GM23338 (cell line): ENCODE measurements at regions not wholly inside any gene's neighbourhood (a gene's known extent, or its start where the extent isn't known, plus 50 kb on each side); places are given as distances from the start of the nearest gene placed in this dataset.
A peak's percentile ranks its signal among the peaks of the same experiment; 100 is the strongest.
"Not testable (repeated sequence)": the region's sequence is repeated elsewhere in the genome, so short reads cannot be mapped to it uniquely, and the experiment has no call there.

Source experiments
- ATAC-seq: fragments of 200-7000 bp; cut with Tn5 transposase; 3 replicates; pipeline ENCODE4 v1.9.1; 2020
- DNase-seq: peaks from one replicate; pipeline ENCODE4 v3.0.0-alpha.2; 2015; ENCODE audit warnings: low spot score
- H2AFZ ChIP-seq: fragments of 200-600 bp; sonication (generic); 2 replicates; pipeline ENCODE4 v1.8.0; 2016; ENCODE audit warnings: antibody characterized with exemption, mild to moderate bottlenecking, moderate library complexity
- H3F3A ChIP-seq: fragments of 200-600 bp; sonication (generic); replicated peaks from 2 replicates; pipeline ENCODE4 v1.8.0; 2017; ENCODE audit warnings: antibody characterized with exemption, mixed run types, low read depth
- H3K27ac ChIP-seq: fragments of 200-600 bp; sonication (generic); 2 replicates; pipeline ENCODE4 v1.6.1; 2016; ENCODE audit warnings: low read depth
- H3K27me3 ChIP-seq: fragments of 200-600 bp; sonication (generic); 2 replicates; pipeline ENCODE4 v1.8.0; 2016; ENCODE audit warnings: mild to moderate bottlenecking, mixed run types, moderate library complexity; ENCODE audit not compliant: insufficient read depth
- H3K36me3 ChIP-seq: fragments of 200-600 bp; sonication (generic); 2 replicates; pipeline ENCODE4 v1.8.0; 2016; ENCODE audit warnings: mild to moderate bottlenecking; ENCODE audit not compliant: insufficient read depth
- H3K4me1 ChIP-seq: fragments of 200-600 bp; sonication (generic); 2 replicates; pipeline ENCODE4 v1.8.0; 2016; ENCODE audit warnings: mild to moderate bottlenecking, moderate library complexity; ENCODE audit not compliant: insufficient read depth
- H3K4me2 ChIP-seq: fragments of 200-600 bp; sonication (generic); 2 replicates; pipeline ENCODE4 v1.7.1; 2017; ENCODE audit warnings: mixed run types
- H3K4me3 ChIP-seq: fragments of 200-600 bp; sonication (generic); 2 replicates; pipeline ENCODE4 v1.6.1; 2016; ENCODE audit warnings: mixed run types
- H3K79me2 ChIP-seq: fragments of 200-600 bp; sonication (generic); replicated peaks from 2 replicates; pipeline ENCODE4 v1.8.0; 2017; ENCODE audit warnings: mild to moderate bottlenecking; ENCODE audit not compliant: insufficient read depth
- H3K9me2 ChIP-seq: fragments of 200-600 bp; sonication (generic); 2 replicates; pipeline ENCODE4 v1.8.0; 2017; ENCODE audit not compliant: insufficient read depth
- H4K20me1 ChIP-seq: fragments of 200-600 bp; sonication (generic); replicated peaks from 2 replicates; pipeline ENCODE4 v1.8.0; 2017; ENCODE audit warnings: mild to moderate bottlenecking; ENCODE audit not compliant: insufficient read depth
- H3K27ac Mint-ChIP-seq: 2 replicates; pipeline ENCODE4 v1.8.0; 2020; ENCODE audit warnings: inconsistent platforms, mild to moderate bottlenecking, moderate library complexity, mixed read lengths
- H3K27me3 Mint-ChIP-seq: 3 replicates; pipeline ENCODE4 v1.8.0; 2022; ENCODE audit warnings: low read depth, mild to moderate bottlenecking, moderate library complexity, mixed read lengths, inconsistent platforms; ENCODE audit not compliant: insufficient read depth, poor library complexity
- H3K36me3 Mint-ChIP-seq: 3 replicates; pipeline ENCODE4 v1.8.0; 2021; ENCODE audit warnings: low read depth, mild to moderate bottlenecking, inconsistent platforms, moderate library complexity, mixed read lengths
- H3K4me1 Mint-ChIP-seq: 3 replicates; pipeline ENCODE4 v1.8.0; 2020; ENCODE audit warnings: mild to moderate bottlenecking, inconsistent platforms, mixed read lengths
- H3K4me3 Mint-ChIP-seq: 3 replicates; pipeline ENCODE4 v1.8.0; 2021; ENCODE audit warnings: moderate library complexity, mild to moderate bottlenecking, inconsistent platforms, mixed read lengths
- H3K9me3 Mint-ChIP-seq: 3 replicates; pipeline ENCODE4 v1.8.0; 2020; ENCODE audit warnings: moderate library complexity, mild to moderate bottlenecking, inconsistent platforms, mixed read lengths

GRCh38 chr15:30688684-30689083 lies 62.8 kb downstream of the ARHGAP11B start:
- not testable (repeated sequence) for H3K36me3 ChIP-seq, DNase-seq, H3K9me2 ChIP-seq, H3K27ac ChIP-seq, H3K27me3 ChIP-seq, H3K9me3 Mint-ChIP-seq, ATAC-seq, H3K4me1 Mint-ChIP-seq, H3F3A ChIP-seq, H3K79me2 ChIP-seq, H3K4me2 ChIP-seq, H3K4me3 ChIP-seq, H3K27ac Mint-ChIP-seq, H4K20me1 ChIP-seq, H3K27me3 Mint-ChIP-seq, H2AFZ ChIP-seq, H3K4me3 Mint-ChIP-seq, H3K4me1 ChIP-seq
- peaks cover 15% of the 10 kb centered on the region for H3K36me3 Mint-ChIP-seq

- not testable (repeated sequence) for H3K4me1 ChIP-seq, H3K27ac Mint-ChIP-seq, H3F3A ChIP-seq, H3K4me3 ChIP-seq, H3K36me3 ChIP-seq, H3K4me2 ChIP-seq, H3K79me2 ChIP-seq, DNase-seq, H4K20me1 ChIP-seq, H2AFZ ChIP-seq, H3K9me3 Mint-ChIP-seq, H3K27me3 Mint-ChIP-seq, H3K27ac ChIP-seq, H3K9me2 ChIP-seq, H3K4me1 Mint-ChIP-seq, H3K4me3 Mint-ChIP-seq, H3K27me3 ChIP-seq
- H3K36me3 Mint-ChIP-seq = peaks cover 15% of the 10 kb centered on the region
- peak; percentile 29; the same call in 2 of the 3 replicates for ATAC-seq
These were observed 64.2 kb downstream of the ARHGAP11B start for GRCh38 chr15:30690153-30690552.

- not testable (repeated sequence) for H3K4me2 ChIP-seq, DNase-seq, H3K4me1 ChIP-seq, H3K4me3 ChIP-seq, H3K27me3 Mint-ChIP-seq, H2AFZ ChIP-seq, H3K79me2 ChIP-seq, H3K9me3 Mint-ChIP-seq, H3K9me2 ChIP-seq, H4K20me1 ChIP-seq, H3K27ac Mint-ChIP-seq, H3K36me3 ChIP-seq, H3K4me3 Mint-ChIP-seq, H3F3A ChIP-seq, H3K36me3 Mint-ChIP-seq, H3K27me3 ChIP-seq, H3K4me1 Mint-ChIP-seq, H3K27ac ChIP-seq, ATAC-seq
These were observed 69.9 kb downstream of the ARHGAP11B start for GRCh38 chr15:30695811-30696210.

GRCh38 chr15:30696439-30697314 lies 70.7 kb downstream of the ARHGAP11B start:
- not testable (repeated sequence) for H3K27ac ChIP-seq, H3K4me3 Mint-ChIP-seq, H3F3A ChIP-seq, H3K27me3 ChIP-seq, DNase-seq, H3K9me3 Mint-ChIP-seq, H4K20me1 ChIP-seq, H3K4me3 ChIP-seq, H3K79me2 ChIP-seq, H3K4me2 ChIP-seq, H3K9me2 ChIP-seq, H3K36me3 Mint-ChIP-seq, H3K27me3 Mint-ChIP-seq, H3K4me1 ChIP-seq, H2AFZ ChIP-seq, H3K36me3 ChIP-seq, H3K4me1 Mint-ChIP-seq
- ATAC-seq = peak; percentile 81
- peak overlapping the region; percentile 86 for H3K27ac Mint-ChIP-seq

- H3K4me1 ChIP-seq, H3K36me3 Mint-ChIP-seq, H3K4me2 ChIP-seq, H3K9me3 Mint-ChIP-seq, H3K27me3 Mint-ChIP-seq, H3K36me3 ChIP-seq, H3K9me2 ChIP-seq, H3F3A ChIP-seq, H3K4me1 Mint-ChIP-seq, H3K27ac Mint-ChIP-seq, H3K27me3 ChIP-seq, ATAC-seq, H4K20me1 ChIP-seq, H3K4me3 ChIP-seq, H3K4me3 Mint-ChIP-seq, H2AFZ ChIP-seq, H3K27ac ChIP-seq, DNase-seq, H3K79me2 ChIP-seq: not testable (repeated sequence)
These were observed 71.4 kb downstream of the ARHGAP11B start for GRCh38 chr15:30697315-30697685.

- H3K27ac ChIP-seq, H3F3A ChIP-seq, H3K4me3 ChIP-seq, H3K27me3 ChIP-seq, H3K9me3 Mint-ChIP-seq, H3K27me3 Mint-ChIP-seq, H3K36me3 Mint-ChIP-seq, ATAC-seq, H3K9me2 ChIP-seq, H4K20me1 ChIP-seq, H3K4me1 ChIP-seq, H3K4me2 ChIP-seq, H3K4me3 Mint-ChIP-seq, DNase-seq, H2AFZ ChIP-seq, H3K36me3 ChIP-seq, H3K4me1 Mint-ChIP-seq, H3K27ac Mint-ChIP-seq, H3K79me2 ChIP-seq: not testable (repeated sequence)
These were observed 74.2 kb downstream of the ARHGAP11B start for GRCh38 chr15:30700006-30700597.
